CD14-positive monocyte (primary cell): ENCODE measurements at regions not wholly inside any gene's neighbourhood (a gene's known extent, or its start where the extent isn't known, plus 50 kb on each side); places are given as distances from the start of the nearest gene placed in this dataset.

Experiments used
- DNase-seq, 3 donors: peaks; one replicate each; pipeline ENCODE4 v3.0.0-alpha.2; 2011 to 2022
- H2AFZ ChIP-seq: 2 replicates; pipeline ENCODE4 v1.6.0; 2012; ENCODE audit warnings: mild to moderate bottlenecking, low read depth, low read length, inconsistent platforms; ENCODE audit not compliant: insufficient read depth, poor library complexity, severe bottlenecking
- H3K27ac ChIP-seq, 2 donors: 1 replicate in 1 of 2; 2 replicates in 1 of 2; pipeline ENCODE4 v1.5.1; 2012 to 2013; ENCODE audit warnings: low read length in 2 of 2, control low read depth in 1 of 2, inconsistent platforms in 1 of 2, low read depth in 1 of 2, mild to moderate bottlenecking in 1 of 2
- H3K27me3 ChIP-seq, 2 donors: one replicate each; pipeline versions ENCODE4 v1.6.0 to v1.6.1; 2011 to 2013; ENCODE audit warnings: low read length in 2 of 2; ENCODE audit not compliant: control insufficient read depth in 2 of 2, insufficient read depth in 2 of 2
- H3K36me3 ChIP-seq, 2 donors: replicated peaks in 1 of 2; 1 replicate in 1 of 2; 2 replicates in 1 of 2; pipeline versions ENCODE4 v1.5.1 to v1.6.1; 2012 to 2013; ENCODE audit warnings: low read length in 2 of 2, control low read depth in 1 of 2, inconsistent platforms in 1 of 2, mild to moderate bottlenecking in 1 of 2; ENCODE audit not compliant: insufficient read depth in 2 of 2, control insufficient read depth in 1 of 2
- H3K4me1 ChIP-seq, 2 donors: 1 replicate in 1 of 2; 2 replicates in 1 of 2; pipeline versions ENCODE4 v1.5.1 to v1.6.1; 2012 to 2013; ENCODE audit warnings: low read length in 2 of 2, control low read depth in 1 of 2, inconsistent platforms in 1 of 2, mild to moderate bottlenecking in 1 of 2, moderate library complexity in 1 of 2; ENCODE audit not compliant: insufficient read depth in 2 of 2, control insufficient read depth in 1 of 2
- H3K4me2 ChIP-seq: replicated peaks from 2 replicates; pipeline ENCODE3; 2012; ENCODE audit warnings: low read length, moderate library complexity, mild to moderate bottlenecking; ENCODE audit not compliant: poor library complexity, severe bottlenecking; ENCODE audit errors: extremely low read depth
- H3K4me3 ChIP-seq, 3 experiments: fragments of 200-600 bp in 1 of 3; sonication (generic) in 1 of 3; replicated peaks in 1 of 3; 1 replicate in 2 of 3; 2 replicates in 1 of 3; pipeline ENCODE4 v1.5.1; 2011 to 2013; ENCODE audit warnings: low read length in 3 of 3, mild to moderate bottlenecking in 3 of 3, control low read depth in 2 of 3, low read depth in 2 of 3, inconsistent platforms in 1 of 3, moderate library complexity in 1 of 3
- H3K79me2 ChIP-seq: 2 replicates; pipeline ENCODE4 v1.6.0; 2012; ENCODE audit warnings: mild to moderate bottlenecking, control low read depth, inconsistent platforms, low read length, moderate library complexity; ENCODE audit not compliant: insufficient read depth
- H3K9ac ChIP-seq: 2 replicates; pipeline ENCODE4 v1.6.0; 2017; ENCODE audit warnings: low read length, mild to moderate bottlenecking; ENCODE audit not compliant: insufficient read depth, poor library complexity, severe bottlenecking
- H3K9me3 ChIP-seq, 2 donors: replicated peaks in 1 of 2; 1 replicate in 1 of 2; 2 replicates in 1 of 2; pipeline versions ENCODE4 v1.5.1 to v1.6.1; 2012 to 2013; ENCODE audit warnings: low read length in 2 of 2, control low read depth in 1 of 2; ENCODE audit not compliant: control insufficient read depth in 1 of 2, insufficient read depth in 1 of 2
- H4K20me1 ChIP-seq: 2 replicates; pipeline ENCODE4 v1.6.0; 2012; ENCODE audit warnings: mild to moderate bottlenecking, low read length, control low read depth, moderate library complexity; ENCODE audit not compliant: insufficient read depth
- H3K27ac Mint-ChIP-seq, 7 donors: one replicate each; pipeline ENCODE4 v1.8.0; 2020; ENCODE audit warnings: mild to moderate bottlenecking in 7 of 7, mixed read lengths in 7 of 7, moderate library complexity in 6 of 7, inconsistent platforms in 2 of 7
- H3K27me3 Mint-ChIP-seq, 3 donors: one replicate each; pipeline ENCODE4 v1.8.0; 2021 to 2022; ENCODE audit warnings: low read depth in 3 of 3, mild to moderate bottlenecking in 3 of 3, mixed read lengths in 3 of 3, moderate library complexity in 3 of 3, inconsistent platforms in 1 of 3
- H3K36me3 Mint-ChIP-seq, 2 donors: one replicate each; pipeline ENCODE4 v1.8.0; 2020; ENCODE audit warnings: mixed read lengths in 2 of 2, inconsistent platforms in 1 of 2, mild to moderate bottlenecking in 1 of 2
- H3K4me1 Mint-ChIP-seq: one replicate; pipeline ENCODE4 v1.8.0; 2020; ENCODE audit warnings: mild to moderate bottlenecking, mixed read lengths
- H3K4me3 Mint-ChIP-seq, 2 donors: one replicate each; pipeline ENCODE4 v1.8.0; 2020; ENCODE audit warnings: mild to moderate bottlenecking in 2 of 2, mixed read lengths in 2 of 2, moderate library complexity in 1 of 2
- H3K9me3 Mint-ChIP-seq, 7 donors: one replicate each; pipeline ENCODE4 v1.8.0; 2020 to 2022; ENCODE audit warnings: mixed read lengths in 7 of 7, mild to moderate bottlenecking in 6 of 7, moderate library complexity in 6 of 7, inconsistent platforms in 2 of 7
- WGBS: methylation state at CpG from one replicate; pipeline ENCODE4 v1.1.5; 2013; ENCODE audit warnings: missing lambda C conversion rate; ENCODE audit not compliant: insufficient coverage; 5-methylcytosine and 5-hydroxymethylcytosine counted together
- intact Hi-C, 2 donors: fragments of 100-400 bp; cut with micrococcal nuclease; formaldehyde crosslinking; loops; one replicate each; pipeline versions ENCODE4 v1.15.0 to v1.15.1; 2023
- TF ChIP-seq, protein P1 (sequence below): fragments of 200-600 bp; IDR thresholded peaks from one replicate; pipeline ENCODE4 v1.8.0; 2022; ENCODE audit warnings: antibody characterized with exemption, mild to moderate bottlenecking

- H3K4me3 Mint-ChIP-seq: no peak overlapping the region
- no peak overlapping the region for H3K9ac ChIP-seq
Observed at GRCh38 chr4:162341533-162341932, 177.7 kb upstream of the FSTL5 start.

DNA sequence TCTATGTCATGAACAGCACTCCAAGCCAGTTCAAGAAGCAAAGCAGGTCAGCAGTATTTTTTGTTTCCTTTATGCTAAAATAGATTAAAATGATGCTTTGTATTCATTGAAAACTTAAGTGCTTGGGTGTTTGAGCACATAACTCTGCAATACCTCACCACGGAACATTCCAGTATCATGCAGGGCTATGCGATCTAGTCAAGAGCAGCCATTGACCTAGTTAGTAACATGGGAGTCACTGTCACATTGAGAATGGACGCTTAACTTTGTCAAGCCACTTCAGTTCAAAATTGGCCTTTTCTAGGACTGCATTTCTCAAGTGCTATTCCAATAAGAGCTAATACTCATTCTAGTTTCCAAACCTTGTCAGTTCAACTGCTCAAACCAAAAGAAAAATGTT, 160.1 kb upstream of the FSTL5 start:
- Histone ChIP-seq H3K4me3 (no peak overlapping the region), H4K20me1 (no peaks in the 10 kb centered on the region), H3K4me1 (no peaks in the 10 kb centered on the region), H2AFZ (no peak overlapping the region), H3K9me3 (no peaks in the 10 kb centered on the region), H3K4me2 (no peak overlapping the region), H3K79me2 (no peaks in the 10 kb centered on the region), H3K9ac (no peak overlapping the region), H3K27me3 (no peaks in the 10 kb centered on the region), H3K27ac (no peak overlapping the region), H3K36me3 (no peaks in the 10 kb centered on the region)
- 100% methylated on average over 1 of the region's 3 CpGs for WGBS
- no peak overlapping the region for H3K27ac Mint-ChIP-seq
- TF ChIP-seq, protein P1, sequence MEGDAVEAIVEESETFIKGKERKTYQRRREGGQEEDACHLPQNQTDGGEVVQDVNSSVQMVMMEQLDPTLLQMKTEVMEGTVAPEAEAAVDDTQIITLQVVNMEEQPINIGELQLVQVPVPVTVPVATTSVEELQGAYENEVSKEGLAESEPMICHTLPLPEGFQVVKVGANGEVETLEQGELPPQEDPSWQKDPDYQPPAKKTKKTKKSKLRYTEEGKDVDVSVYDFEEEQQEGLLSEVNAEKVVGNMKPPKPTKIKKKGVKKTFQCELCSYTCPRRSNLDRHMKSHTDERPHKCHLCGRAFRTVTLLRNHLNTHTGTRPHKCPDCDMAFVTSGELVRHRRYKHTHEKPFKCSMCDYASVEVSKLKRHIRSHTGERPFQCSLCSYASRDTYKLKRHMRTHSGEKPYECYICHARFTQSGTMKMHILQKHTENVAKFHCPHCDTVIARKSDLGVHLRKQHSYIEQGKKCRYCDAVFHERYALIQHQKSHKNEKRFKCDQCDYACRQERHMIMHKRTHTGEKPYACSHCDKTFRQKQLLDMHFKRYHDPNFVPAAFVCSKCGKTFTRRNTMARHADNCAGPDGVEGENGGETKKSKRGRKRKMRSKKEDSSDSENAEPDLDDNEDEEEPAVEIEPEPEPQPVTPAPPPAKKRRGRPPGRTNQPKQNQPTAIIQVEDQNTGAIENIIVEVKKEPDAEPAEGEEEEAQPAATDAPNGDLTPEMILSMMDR: no peak
- H3K4me3 Mint-ChIP-seq: no peak overlapping the region
- H3K9me3 Mint-ChIP-seq: no peaks in the 10 kb centered on the region
- no peaks in the 10 kb centered on the region for H3K4me1 Mint-ChIP-seq
- no peaks in the 10 kb centered on the region for H3K36me3 Mint-ChIP-seq
- no peaks in the 10 kb centered on the region for H3K27me3 Mint-ChIP-seq
- no peak for DNase-seq
- intact Hi-C loops: no loop called here

More at GRCh38 chr4:162341533-162341932, 177.7 kb upstream of the FSTL5 start:
- Histone ChIP-seq H3K27me3 (no peaks in the 10 kb centered on the region), H3K4me3 (no peak overlapping the region), H3K36me3 (no peaks in the 10 kb centered on the region), H3K27ac (no peak overlapping the region), H3K79me2 (no peaks in the 10 kb centered on the region), H2AFZ (no peak overlapping the region), H3K4me1 (no peaks in the 10 kb centered on the region), H3K9me3 (peaks cover 0 to 4% of the 10 kb centered on the region in 2 donors), H4K20me1 (no peaks in the 10 kb centered on the region), H3K4me2 (no peak overlapping the region)
- TF ChIP-seq, protein P1: no peak
- H3K4me1 Mint-ChIP-seq: no peaks in the 10 kb centered on the region
- peaks cover 0 to 7% (median 0%) of the 10 kb centered on the region in 7 donors for H3K9me3 Mint-ChIP-seq
- H3K36me3 Mint-ChIP-seq: no peaks in the 10 kb centered on the region
- no peak overlapping the region for H3K27ac Mint-ChIP-seq
- WGBS: no CpG with 5 or more reads among the region's 2 CpGs
- intact Hi-C loops: no loop called here
- no peaks in the 10 kb centered on the region for H3K27me3 Mint-ChIP-seq
- DNase-seq: no peak
